ENCODE measurements at regions not wholly inside any gene's neighbourhood (a gene's known extent, or its start where the extent isn't known, plus 50 kb on each side); places are given as distances from the start of the nearest gene placed in this dataset.
"Not testable (repeated sequence)": the region's sequence is repeated elsewhere in the genome, so short reads cannot be mapped to it uniquely, and the experiment has no call there.

DNA sequence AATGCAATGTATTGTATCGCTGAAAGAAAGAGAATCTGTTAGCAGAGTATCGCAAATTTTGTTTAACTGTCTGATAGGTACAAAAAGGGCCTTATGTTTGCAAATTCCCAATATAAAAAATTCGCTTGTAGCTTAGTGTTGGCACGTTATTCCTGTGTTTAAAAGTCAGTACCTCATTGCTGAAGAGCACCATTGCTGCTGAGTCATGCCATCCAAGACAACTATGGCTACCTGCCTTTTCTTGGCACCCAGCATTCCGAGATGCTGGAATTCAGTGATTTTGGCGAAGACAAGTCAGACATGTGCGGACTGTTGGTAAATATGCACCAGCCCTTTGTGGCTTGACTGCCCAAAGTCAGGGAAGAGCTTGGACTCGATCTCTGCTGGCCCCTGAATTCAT is 149.5 kb upstream of the EEA1 start:
- no peak for DNase-seq (ENCODE audit: low read depth in 3 of 3, low spot score in 2 of 3)

DNA sequence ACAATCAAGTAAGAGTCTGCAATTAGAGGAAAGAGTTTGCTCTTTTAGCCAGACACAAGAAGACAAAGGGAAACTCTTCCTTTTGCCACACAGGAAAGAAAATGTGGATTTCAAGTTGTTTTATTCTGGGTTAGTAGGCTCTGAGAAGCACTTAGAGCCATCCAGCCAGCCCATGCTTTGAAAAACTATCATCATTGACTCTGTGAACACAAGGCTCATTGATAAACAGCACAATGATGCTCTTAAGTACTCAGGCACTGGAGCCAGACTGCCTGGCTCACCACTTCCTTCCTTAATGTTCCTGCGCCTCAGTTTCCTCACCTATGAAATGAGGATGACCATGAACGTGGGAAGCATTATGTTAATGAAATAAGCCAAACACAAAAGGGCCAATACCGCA is 150.2 kb upstream of the EEA1 start:
- DNase-seq (ENCODE audit: low read depth in 3 of 3, low spot score in 2 of 3) = no peak

DNA sequence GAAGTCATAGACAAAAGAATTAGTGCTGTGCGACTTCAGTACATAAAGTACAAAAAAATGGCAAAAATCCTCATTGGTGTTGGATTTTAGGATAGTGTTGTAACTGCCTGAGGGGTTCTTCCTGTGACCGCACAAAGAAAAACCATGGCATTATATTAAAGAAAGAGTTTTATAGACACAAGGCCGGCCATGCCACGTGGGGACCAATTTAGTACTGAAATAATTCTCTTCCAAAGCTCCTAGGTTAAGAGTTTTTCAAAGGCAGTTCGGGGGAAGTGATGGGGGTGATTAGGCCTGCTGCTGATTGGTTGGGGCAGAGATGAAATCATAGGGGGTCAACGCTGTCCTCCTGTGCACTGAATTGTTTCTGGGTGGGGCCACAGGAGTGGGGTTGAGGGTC is 150.9 kb upstream of the EEA1 start:
- no peak for DNase-seq (ENCODE audit: low read depth in 3 of 3, low spot score in 2 of 3)

DNA sequence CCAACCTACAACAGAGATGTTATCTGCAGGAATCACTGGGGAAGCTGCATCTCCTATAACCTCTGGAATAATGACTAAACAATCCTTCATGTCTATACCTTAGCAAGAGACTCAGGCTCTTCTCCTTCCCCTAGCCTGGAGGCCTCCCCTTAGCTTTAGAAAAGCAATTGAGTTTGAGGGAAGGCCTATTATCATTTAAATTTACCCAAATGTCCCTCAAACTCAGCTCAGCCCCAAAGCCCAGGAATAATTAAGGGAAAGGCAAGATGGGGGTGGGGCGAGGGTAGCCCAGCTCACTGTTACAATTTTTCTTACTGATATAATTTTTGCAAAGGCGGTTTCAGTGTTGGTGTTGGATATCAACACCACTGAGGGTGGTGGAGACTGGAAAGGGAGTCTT is 151.4 kb upstream of the EEA1 start:
- DNase-seq (ENCODE audit: low read depth in 3 of 3, low spot score in 2 of 3) = no peak

DNA sequence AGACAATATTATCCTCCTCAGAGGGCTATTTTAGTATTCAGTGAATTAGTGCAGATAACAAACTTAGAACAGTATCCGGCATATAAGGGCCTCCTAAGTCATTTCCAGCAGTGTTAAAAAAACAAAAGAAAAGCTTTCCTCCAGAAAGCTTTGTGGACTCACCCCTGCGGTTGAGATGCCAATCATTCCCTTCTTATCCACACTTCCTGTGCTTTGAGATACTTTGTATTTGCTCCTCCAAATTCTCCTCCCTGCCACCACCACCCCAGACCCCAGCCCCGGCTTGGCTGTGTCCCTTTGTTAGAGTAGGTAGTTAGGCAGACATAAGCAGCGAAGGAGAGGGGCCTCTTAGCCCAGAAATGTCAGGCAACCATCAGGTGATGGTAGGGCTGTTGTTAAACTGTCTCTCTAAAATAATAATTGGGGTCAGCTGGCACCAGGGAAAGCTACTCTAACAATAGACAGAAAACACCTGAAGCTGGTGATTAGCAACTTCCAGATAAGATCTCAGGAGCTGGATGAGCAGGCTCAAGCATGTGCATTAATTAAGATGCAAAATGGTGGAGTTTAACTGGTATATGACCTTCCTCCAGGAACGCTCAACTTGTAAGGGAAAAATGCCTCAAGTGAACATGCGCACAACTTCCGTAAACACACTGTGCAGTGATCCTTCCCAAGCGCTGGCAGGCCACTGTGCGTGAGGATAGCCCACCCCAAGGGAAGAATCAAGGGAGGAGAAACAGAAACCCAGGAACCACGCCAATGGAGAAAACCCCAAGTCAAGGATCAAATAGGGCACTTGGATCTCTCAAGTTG is 152.1 kb upstream of the EEA1 start:
- DNase-seq (ENCODE audit: low read depth in 3 of 3, low spot score in 2 of 3) = no peak

DNA sequence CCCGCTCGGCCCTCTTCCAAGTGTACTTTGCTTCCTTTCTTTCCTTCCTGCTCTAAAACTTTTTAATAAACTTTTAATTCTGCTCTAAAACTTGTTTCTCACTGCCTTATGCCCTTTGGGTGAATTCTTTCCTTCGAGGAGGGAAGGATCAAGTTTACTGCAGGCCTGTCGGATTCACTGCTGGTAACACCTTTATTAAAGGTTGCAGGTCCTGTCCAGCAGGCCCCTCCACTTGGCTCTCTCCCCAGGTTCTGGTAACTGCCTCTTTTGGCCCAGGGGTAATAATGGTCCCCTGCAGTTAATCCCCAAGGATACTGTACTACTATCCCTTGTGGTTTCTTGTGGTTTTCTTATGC is 152.7 kb upstream of the EEA1 start:
- DNase-seq (ENCODE audit: low read depth in 3 of 3, low spot score in 2 of 3) = no peak

DNA sequence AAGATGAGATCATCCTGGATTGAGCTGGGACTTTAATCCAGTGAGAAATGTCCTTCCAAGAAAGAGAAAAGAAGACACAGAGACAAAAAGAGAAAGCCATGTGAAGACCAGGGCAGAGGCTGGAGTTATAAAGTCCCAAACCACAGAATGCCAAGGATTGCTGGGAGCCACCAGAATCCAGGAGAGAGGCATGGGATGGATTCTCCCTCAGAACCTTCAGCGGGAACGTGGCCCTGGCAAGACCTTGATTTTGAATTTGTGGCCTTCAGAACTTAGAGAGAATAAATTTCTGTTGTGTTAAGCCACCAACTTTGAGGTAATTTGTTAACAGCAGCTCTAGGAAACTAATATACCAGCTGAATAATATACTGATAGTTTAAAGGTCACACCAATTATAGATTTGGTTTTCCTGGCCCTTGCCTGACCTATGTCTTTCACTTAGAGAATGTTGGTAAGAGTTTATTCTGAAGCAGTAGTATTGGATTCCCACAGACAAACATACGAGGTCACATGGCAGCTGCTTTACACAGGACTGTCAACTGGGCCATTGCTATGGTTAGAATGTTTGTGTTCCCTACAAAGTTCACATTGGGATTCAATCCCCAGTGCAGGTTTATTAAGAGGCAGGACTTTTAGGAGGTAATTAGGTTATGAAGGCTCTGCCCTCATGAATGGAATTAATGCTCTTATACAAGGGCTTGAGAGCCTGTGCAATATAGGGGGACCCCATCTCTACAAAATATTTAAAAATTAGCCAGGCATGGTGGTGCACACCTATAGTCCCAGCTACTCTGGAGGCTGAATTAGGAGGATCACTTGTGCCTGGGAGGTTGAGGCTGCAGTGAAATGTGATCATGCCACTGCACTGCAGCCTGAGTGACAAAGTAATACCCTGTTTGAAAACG is 156.5 kb upstream of the EEA1 start:
- DNase-seq (ENCODE audit: low read depth in 3 of 3, low spot score in 2 of 3) = no peak

DNA sequence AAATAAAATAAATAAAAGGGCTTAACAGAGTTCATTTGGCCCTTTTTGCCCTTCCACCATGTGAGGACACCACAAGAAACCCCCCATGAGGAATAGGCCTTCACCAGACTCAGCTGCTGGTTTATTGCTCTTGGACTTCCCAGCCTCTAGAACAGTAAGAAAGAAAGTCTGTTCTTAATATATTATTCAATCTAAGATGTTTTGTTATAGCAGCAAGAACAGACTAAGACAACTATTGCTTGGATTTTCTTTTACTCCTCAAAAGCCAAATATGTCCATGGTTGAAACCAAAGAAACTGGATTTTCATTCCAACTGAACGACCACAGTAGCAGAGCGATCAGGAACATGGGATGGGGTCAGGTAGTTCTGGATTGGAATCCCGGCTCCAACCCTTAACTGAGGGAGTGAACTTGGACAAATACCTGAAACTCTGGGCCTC is 157.2 kb upstream of the EEA1 start:
- no peak for DNase-seq (ENCODE audit: low read depth in 3 of 3, low spot score in 2 of 3)

DNA sequence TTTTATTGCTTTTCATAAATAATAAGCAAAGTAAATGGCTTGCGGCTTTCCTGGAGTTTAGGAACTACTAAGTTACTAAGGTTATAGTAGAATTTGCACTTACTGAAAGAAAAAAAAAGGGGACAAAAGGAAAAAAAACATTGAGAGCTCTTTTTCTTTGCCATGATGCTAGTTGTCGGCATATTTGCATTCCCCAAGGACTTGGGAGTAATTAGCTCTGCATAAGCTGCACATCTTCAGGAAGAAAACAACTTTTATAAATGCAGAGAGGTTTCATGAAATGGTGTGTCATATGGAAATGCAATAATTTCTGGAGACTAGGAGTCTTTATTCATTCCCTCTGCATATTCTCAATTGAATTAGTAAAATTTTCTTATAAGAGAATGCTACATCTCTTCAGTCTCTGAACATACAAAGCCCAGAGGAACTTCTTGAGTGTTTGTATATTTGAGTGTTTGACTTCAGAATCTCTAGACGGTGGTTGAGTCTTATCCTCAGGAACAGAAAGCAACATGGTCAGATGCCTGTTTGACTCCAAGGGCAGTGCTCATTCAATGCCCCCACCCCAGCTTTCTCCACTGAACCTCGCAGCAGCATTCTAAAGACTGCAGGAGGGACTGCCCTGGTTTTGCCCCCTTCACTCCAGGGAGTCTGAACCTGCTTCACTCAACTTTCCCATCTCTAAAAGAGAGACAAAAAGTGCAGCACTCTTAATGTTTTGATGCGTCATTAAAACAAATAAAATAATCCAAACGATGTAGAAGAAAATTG is 158.9 kb upstream of the EEA1 start:
- DNase-seq (ENCODE audit: low read depth in 3 of 3, low spot score in 2 of 3) = no peak

DNA sequence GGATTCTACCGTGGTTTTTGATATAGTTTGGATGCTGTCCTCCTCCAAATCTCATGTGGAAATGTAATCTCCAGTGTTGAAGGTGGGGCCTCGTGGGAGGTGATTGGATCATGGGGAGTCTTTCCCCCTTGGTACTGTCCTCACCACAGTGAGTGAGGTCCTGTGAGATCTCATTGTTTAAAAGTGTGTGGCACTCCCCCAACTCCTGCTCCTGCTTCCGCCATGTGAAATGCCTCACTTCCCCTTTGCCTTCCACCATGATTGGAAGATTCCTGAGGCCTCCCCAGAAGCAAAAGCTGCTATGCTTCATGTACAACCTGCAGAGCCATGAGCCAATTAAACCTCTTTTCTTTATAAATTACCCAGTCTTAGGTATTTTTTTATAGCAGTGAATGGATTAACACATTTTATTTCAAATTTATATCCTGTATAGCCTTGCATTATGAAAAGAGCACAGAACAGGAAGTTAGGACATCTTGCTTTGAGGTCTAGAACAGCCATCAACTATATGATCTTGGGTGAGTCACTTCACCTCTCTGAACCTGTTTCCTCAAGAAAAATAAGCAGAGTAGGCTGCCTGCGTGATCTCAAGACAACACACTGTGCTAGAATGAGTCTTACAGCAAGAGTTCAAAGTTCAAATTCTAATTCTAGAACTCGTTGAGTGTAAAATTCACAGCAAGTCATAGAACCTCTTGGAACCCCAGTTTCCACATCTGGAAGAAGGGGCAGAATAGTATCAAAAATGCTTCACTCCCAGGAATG is 160.9 kb upstream of the EEA1 start:
- no peak for DNase-seq (ENCODE audit: low read depth in 3 of 3, low spot score in 2 of 3)

DNA sequence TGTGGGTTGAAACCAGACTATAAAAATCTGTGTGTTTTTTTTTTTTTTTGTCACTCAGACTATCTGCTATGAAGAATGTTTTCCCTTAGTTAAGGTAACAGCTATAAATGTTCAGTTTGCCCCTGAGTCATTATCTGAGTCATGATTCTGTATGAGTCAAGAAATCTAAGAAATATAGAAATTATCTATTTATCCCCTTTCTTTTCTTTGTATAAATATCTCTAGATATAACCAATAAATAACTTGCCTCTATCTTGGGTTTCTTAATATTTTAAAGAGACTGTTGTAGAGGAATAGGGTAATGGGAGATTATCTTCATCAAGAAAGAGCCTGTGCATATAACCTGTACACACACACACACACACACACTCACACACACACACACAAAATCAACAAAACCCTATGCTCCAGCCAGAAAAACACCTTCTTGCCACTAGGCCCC is 161.7 kb upstream of the EEA1 start:
- DNase-seq (ENCODE audit: low read depth in 3 of 3, low spot score in 2 of 3) = no peak

DNA sequence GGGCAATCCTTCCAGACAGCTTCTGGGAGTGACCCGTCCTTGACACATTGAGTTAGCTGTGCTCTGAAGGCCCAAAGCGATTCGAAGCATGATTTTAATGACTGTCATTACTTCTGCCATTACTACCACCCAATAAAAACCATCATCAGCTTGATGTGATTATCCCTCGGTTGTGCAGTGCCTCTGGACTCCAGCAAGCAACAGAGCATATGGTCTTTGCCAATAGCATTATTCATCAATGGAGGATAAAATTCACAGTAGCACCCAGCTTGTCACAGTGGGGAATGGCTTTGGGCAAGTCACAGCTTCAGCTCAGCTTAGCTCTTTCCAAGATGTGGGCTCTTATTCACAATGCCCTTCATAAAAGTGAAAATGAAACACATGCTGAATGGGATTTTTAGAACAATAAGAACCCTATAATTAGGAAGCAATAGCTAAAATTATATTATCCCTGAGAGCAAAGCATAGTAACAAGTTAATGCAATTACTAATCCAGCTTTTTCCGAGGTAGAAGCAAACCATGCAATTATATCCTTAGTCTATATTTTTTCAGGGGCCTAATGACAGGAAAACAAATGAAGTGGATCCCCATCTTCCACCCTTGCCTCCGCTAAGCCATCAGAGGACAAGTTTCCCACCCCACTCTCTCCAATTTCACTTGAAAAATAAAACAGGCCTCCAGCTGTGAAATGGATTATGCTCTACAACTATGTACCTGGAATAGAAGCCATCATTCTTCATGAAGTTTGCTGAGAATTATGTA is 163.0 kb upstream of the EEA1 start:
- no peak for DNase-seq (ENCODE audit: low read depth in 3 of 3, low spot score in 2 of 3)

DNA sequence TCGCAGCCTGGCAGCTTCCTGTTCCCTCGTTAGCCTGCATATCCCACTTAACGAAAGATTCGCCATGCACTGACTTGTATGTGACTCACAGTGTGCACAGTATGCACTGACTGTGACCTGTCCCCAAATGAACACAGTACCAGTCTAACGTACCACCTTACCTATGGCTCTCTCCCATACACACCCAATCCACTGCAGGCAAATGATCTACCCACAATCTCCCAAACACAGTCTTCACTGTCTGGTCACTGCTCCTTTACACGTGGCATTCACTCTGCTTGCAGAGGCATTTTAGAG is 163.5 kb upstream of the EEA1 start:
- DNase-seq (ENCODE audit: low read depth in 3 of 3, low spot score in 2 of 3) = no peak

DNA sequence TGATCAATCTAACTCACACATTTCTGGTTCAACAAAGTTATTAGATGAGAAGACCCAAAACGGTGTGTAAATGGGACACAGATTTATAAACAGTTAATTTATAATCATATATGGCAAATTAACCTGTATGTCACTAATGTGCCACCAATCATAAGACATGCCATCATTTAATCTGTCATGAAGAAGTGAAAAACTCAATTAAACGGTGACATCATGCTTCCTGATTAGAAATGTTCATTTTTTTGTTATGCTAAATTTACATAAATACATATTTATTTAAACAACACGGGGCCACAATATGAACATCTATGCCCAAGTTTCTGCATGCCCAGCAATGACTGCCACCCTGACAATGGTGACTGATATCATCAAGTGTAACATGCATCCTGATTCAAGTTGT is 164.1 kb upstream of the EEA1 start:
- no peak for DNase-seq (ENCODE audit: low read depth in 3 of 3, low spot score in 2 of 3)

DNA sequence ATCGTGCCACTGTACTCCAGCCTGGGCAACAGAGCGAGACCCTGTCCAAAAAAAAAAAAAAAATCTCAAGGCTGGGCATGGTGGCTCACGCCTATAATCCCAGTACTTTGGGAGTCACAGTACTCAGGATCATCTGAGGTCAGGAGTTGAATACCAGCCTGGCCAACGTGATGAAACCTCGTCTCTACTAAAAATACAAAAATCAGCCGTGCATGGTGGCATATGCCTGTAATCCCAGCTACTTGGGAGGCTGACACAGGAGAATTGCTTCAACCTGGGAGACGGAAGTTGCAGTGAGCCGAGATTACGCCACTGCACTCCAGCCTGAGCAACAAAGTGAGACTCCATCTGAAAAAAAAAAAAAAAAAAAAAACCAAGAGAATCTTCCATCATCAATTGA is 165.1 kb upstream of the EEA1 start:
- DNase-seq (ENCODE audit: low read depth in 3 of 3, low spot score in 2 of 3) = not testable (repeated sequence)

DNA sequence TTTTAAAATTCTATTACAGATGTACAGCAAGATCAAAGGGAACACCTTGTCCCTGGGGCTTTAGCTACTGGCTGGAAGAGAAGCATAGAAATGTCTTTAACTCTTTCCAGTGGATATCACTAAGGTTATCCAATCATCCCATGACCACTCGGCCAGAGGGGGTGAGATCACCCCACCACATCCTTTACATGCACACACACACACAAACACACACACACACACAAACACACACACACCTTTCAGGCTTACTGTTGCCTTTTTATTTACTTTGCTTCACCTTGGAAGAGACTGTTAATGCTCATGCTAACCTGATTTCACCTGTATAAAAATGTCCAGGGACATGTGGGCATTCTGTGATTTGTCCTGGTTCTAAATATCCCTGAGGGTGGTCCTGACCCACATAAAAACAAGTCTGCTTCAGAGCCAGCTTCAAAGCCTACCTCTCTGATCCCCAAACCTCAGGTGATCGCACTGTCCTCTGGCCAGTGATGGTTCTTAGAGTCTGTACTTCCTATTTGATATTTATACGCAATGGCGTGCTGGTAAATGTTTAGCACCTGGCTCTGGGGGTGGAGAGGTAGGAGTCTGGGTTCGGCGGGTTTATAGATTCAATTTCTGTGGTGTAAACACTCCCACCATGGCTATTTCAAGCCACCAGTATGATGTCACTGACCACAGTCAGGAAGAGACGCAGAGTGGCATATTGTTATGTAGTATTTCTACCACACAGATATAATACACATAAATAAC is 166.1 kb upstream of the EEA1 start:
- no peak for DNase-seq (ENCODE audit: low read depth in 3 of 3, low spot score in 2 of 3)

DNA sequence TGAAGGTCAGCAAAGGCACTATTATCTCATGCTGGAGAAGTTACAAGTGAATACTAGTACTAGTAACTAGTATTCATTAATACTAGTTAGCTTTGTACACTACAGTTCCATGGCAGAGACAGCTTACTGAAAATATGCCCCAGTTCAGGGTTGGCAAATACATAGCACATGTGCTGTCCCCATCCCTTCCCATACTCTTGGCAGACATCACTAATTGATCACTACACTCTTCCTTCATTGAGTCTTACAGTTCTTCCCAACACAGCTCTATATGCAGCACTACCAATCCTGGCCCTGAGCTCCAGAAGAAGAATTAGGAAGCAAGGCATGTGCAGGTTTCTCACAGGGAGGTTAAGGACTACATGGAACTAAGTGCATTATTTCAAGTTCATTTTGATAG is 168.3 kb upstream of the EEA1 start:
- no peak for DNase-seq (ENCODE audit: low read depth in 3 of 3, low spot score in 2 of 3)

DNA sequence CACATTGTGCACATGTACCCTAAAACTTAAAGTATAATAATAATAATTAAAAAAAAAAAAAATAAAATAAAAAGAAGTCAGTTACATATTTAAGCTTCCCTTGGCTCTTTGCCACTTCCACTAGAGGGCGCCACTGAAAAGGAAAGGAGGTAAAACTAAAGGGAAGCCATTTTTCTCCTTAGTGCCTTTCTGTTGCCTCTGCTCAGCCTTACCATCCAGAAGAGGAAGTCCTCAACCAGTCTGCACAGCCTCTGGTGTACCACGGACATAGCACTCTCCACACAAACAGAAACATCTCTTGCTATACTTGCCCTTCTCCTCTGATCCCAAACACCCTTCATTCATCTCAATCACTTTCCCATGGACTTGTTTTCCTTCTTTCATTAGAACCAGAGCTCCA is 169.0 kb upstream of the EEA1 start:
- no peak for DNase-seq (ENCODE audit: low read depth in 3 of 3, low spot score in 2 of 3)

DNA sequence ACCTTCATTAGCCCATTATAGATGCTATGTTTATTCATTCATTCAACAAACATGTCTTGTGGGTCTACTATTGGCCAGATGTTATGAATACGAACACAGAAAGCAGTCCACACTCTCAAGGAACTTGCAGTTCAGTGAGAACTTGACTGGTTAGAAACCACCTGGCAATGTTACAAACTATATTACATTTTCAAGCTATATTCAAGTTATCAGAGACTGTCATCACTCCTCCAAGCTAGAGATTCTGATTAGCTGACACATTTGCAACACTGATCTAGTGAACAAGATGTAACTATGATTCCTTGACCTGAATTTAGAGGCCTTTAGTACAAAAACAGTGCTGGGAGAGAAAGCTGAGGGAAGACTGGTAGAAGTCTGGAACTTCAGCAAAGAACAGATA is 170.7 kb upstream of the EEA1 start:
- no peak for DNase-seq (ENCODE audit: low read depth in 3 of 3, low spot score in 2 of 3)

Measured in right renal cortex interstitium (tissue), 3 donors.